ENCODE measurements at regions not wholly inside any gene's neighbourhood (a gene's known extent, or its start where the extent isn't known, plus 50 kb on each side); places are given as distances from the start of the nearest gene placed in this dataset.
"Not testable (repeated sequence)": the region's sequence is repeated elsewhere in the genome, so short reads cannot be mapped to it uniquely, and the experiment has no call there.

DNA sequence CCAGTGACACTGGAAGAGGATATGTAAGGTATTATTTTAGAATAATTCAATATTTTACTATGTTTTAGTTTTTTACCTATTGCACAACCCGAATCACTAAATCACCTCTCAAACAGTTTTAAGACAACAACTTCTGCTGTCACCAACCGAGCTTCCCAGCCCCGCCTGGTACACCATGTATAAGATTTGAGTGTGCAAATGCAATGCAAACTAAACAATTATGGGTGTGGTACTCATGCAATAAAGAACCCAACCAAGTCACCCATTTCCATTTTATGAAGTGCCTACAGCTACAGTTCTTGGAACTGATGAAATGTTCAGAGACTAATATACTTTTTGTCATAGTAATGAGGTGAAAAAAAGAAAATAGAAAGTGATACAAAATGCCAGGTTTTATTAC is 256.2 kb downstream of the TAFA4 start:
- Histone ChIP-seq H3K4me3 (no peak overlapping the region), H3K27ac (no peak overlapping the region), H3K9ac (ENCODE audit: low read depth in 2 of 2, low read length in 2 of 2) (no peak overlapping the region), H3K27me3 (no peaks in the 10 kb centered on the region), H3K36me3 (no peaks in the 10 kb centered on the region), H3K9me3 (no peaks in the 10 kb centered on the region), H3K4me1 (no peaks in the 10 kb centered on the region)
- intact Hi-C loops (cut with DNase I), result no loop called here
- TF ChIP-seq, protein P1, sequence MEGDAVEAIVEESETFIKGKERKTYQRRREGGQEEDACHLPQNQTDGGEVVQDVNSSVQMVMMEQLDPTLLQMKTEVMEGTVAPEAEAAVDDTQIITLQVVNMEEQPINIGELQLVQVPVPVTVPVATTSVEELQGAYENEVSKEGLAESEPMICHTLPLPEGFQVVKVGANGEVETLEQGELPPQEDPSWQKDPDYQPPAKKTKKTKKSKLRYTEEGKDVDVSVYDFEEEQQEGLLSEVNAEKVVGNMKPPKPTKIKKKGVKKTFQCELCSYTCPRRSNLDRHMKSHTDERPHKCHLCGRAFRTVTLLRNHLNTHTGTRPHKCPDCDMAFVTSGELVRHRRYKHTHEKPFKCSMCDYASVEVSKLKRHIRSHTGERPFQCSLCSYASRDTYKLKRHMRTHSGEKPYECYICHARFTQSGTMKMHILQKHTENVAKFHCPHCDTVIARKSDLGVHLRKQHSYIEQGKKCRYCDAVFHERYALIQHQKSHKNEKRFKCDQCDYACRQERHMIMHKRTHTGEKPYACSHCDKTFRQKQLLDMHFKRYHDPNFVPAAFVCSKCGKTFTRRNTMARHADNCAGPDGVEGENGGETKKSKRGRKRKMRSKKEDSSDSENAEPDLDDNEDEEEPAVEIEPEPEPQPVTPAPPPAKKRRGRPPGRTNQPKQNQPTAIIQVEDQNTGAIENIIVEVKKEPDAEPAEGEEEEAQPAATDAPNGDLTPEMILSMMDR (IDR thresholded peaks at IDR 0.05), result no peak
- no peak for DNase-seq

DNA sequence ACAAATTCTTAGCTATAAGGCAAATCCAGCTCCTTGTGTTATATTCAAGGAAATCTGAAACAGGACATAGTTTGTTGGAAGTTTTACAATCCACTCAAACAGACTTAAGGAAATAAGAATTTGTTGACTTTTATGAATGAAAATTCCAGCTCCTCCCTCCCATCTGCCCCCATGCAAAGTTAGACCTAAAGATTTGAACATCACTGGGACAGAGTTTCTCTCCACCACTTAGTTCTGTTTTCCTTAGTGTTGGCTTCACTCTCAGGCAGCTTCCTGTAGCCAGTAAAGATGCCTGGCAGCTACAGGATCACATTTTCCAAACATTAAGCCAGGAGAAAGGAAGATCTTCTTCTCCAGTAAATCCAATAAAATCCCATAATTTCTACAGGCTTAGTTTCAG is 265.0 kb downstream of the TAFA4 start:
- H3K36me3 ChIP-seq, result no peaks in the 10 kb centered on the region
- TF ChIP-seq, protein P1 (IDR thresholded peaks at IDR 0.05), result no peak
- H3K9me3 ChIP-seq, result no peaks in the 10 kb centered on the region
- intact Hi-C loops (cut with DNase I), result no loop called here
- H3K27me3 ChIP-seq, result no peaks in the 10 kb centered on the region
- DNase-seq, result no peak
- H3K4me3 ChIP-seq, result no peak overlapping the region
- H3K9ac ChIP-seq (ENCODE audit: low read depth in 2 of 2, low read length in 2 of 2), result no peak overlapping the region
- no peak overlapping the region for H3K27ac ChIP-seq
- no peaks in the 10 kb centered on the region for H3K4me1 ChIP-seq

DNA sequence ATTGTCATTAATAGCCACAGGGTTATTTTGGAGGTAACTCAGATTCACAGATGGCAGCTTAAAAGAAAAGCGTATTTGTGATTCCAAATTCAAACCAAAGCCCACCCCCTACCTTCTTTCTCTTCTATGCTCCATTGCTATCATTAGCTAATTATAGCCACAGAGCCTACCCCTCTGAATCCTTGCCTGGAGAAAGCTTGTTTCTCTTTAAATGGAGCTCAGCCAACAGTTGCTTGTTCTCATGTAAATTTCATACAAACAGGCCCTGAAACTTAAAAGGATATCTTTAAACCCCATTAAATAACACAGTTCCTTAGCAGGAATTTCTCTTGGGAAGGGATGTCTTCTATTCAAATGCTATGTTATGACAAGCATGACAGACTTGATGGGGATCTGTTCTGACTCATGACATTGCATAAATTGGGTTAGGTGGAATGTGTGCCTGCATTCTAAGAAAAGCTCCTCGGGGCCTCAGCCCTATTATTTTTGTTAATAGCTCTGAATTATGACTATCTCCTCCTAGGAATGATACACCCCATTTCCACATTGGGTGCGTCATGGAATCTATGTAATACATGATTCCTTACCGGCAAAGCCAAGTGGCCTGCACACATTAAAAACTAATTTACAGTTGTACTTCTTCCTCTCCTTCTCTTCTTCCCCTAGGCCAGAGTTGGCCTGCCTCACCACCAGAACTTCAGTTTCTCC is 265.8 kb downstream of the TAFA4 start:
- no peak overlapping the region for H3K9ac ChIP-seq (ENCODE audit: low read depth in 2 of 2, low read length in 2 of 2)
- no peaks in the 10 kb centered on the region for H3K27me3 ChIP-seq
- no peaks in the 10 kb centered on the region for H3K36me3 ChIP-seq
- no peaks in the 10 kb centered on the region for H3K4me1 ChIP-seq
- H3K27ac ChIP-seq, result no peak overlapping the region
- no peaks in the 10 kb centered on the region for H3K9me3 ChIP-seq
- DNase-seq, result no peak
- TF ChIP-seq, protein P1 (IDR thresholded peaks at IDR 0.05), result no peak
- intact Hi-C loops (cut with DNase I), result no loop called here
- H3K4me3 ChIP-seq, result no peak overlapping the region

DNA sequence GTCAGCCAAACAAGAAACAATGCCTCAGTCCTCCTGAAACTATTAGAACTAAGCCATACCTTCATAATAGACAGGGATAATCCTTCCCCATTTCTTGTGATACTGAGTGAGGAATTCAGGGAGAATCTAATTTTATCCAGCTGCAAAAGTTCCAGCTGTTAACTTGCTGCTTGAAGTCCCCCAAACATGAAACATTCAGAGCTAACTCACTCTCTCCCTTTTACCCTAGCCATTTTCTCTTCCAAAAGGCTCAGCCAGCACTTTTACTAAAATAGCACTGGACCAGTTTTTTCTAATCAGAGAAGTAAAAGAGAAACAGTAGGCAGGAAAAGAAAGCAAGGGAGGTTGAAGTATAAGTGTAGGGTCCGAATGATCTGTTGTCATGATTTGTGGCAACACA is 268.1 kb downstream of the TAFA4 start:
- Histone ChIP-seq H3K4me3 (no peak overlapping the region), H3K27ac (no peak overlapping the region), H3K27me3 (no peaks in the 10 kb centered on the region), H3K9ac (ENCODE audit: low read depth in 2 of 2, low read length in 2 of 2) (no peak overlapping the region), H3K36me3 (no peaks in the 10 kb centered on the region), H3K4me1 (no peaks in the 10 kb centered on the region), H3K9me3 (no peaks in the 10 kb centered on the region)
- TF ChIP-seq, protein P1 (IDR thresholded peaks at IDR 0.05), result no peak
- intact Hi-C loops (cut with DNase I), result no loop called here
- DNase-seq, result no peak

DNA sequence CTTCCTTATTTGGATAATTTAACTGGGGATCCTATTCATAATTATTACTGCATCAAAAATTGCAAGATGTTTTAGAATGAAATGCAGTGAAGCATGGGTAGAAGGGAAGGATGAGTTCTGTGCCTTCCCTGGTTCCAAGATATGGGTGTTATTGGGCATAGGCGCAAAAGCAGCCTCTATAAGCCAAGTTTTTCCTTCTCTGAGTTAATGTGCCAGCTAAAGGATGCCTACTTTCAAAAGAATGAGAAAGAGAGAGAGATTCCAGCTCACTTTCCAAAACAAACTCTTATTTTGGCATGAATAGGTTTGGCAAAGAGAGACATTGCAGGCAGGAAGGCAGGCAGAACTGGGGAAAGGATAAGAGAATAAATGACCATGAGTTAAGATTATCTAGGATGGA is 270.2 kb downstream of the TAFA4 start:
- no peak for DNase-seq
- Histone ChIP-seq H3K9ac (ENCODE audit: low read depth in 2 of 2, low read length in 2 of 2) (no peak overlapping the region), H3K27me3 (no peaks in the 10 kb centered on the region), H3K27ac (no peak overlapping the region), H3K4me1 (no peaks in the 10 kb centered on the region), H3K36me3 (no peaks in the 10 kb centered on the region), H3K4me3 (no peak overlapping the region), H3K9me3 (no peaks in the 10 kb centered on the region)
- TF ChIP-seq, protein P1 (IDR thresholded peaks at IDR 0.05), result no peak
- intact Hi-C loops (cut with DNase I), result no loop called here

DNA sequence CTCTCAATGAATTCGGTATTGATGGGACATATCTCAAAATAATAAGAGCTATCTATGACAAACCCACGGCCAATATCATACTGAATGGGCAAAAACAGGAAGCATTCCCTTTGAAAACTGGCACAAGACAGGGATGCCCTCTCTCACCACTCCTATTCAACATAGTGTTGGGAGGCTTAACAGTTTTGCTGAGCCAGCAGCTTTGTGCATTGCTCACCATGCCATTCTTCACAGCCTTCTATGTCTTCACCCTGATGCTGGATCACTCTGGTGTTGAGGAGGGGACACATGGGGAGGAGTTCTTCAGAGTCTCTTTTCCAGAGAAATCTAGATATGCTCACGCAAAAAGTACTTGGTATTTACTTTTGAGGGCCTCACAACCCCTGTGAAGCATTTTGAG is 281.7 kb downstream of the TAFA4 start:
- DNase-seq; H3K4me3 ChIP-seq; H3K36me3 ChIP-seq; H3K4me1 ChIP-seq; H3K27ac ChIP-seq; H3K9ac ChIP-seq (ENCODE audit: low read depth in 2 of 2, low read length in 2 of 2); H3K9me3 ChIP-seq; H3K27me3 ChIP-seq; intact Hi-C loops (cut with DNase I): not testable (repeated sequence)

Measured in colonic mucosa (tissue), 4 donors.